H1 (cell line): ENCODE measurements at regions not wholly inside any gene's neighbourhood (a gene's known extent, or its start where the extent isn't known, plus 50 kb on each side); places are given as distances from the start of the nearest gene placed in this dataset.

ENCODE experiments used
- JUN ChIP-seq: IDR thresholded peaks from 2 replicates; pipeline ENCODE4 v1.6.1; 2011; ENCODE audit warnings: low read depth, mild to moderate bottlenecking, improper control_type of control experiment, low read length
- NANOG ChIP-seq: IDR thresholded peaks from 2 replicates; pipeline ENCODE4 v1.6.1; 2011; ENCODE audit warnings: low read length, low read depth, mild to moderate bottlenecking, inconsistent platforms; ENCODE audit not compliant: insufficient read depth, poor library complexity, severe bottlenecking
- PHF8 ChIP-seq: fragments of 200-600 bp; sonication (generic); conservative IDR thresholded peaks from 2 replicates; pipeline ENCODE4 v1.7.1; 2012; ENCODE audit warnings: low read depth, mild to moderate bottlenecking, inconsistent platforms, low read length, moderate library complexity
- RXRA ChIP-seq: IDR thresholded peaks from 2 replicates; pipeline ENCODE4 v1.6.1; 2011; ENCODE audit warnings: low read depth, mild to moderate bottlenecking, low read length, moderate library complexity; ENCODE audit not compliant: insufficient read depth
- SIN3A ChIP-seq, 2 experiments: IDR thresholded peaks in 1 of 2; conservative IDR thresholded peaks in 1 of 2; 2 replicates each; pipeline ENCODE4 v1.6.1; 2011 to 2012; ENCODE audit warnings: low read length in 2 of 2, improper control_type of control experiment in 1 of 2, low read depth in 1 of 2, mild to moderate bottlenecking in 1 of 2
- SP1 ChIP-seq: IDR thresholded peaks from 2 replicates; pipeline ENCODE4 v1.6.1; 2011; ENCODE audit warnings: low read depth, low read length
- TEAD4 ChIP-seq: IDR thresholded peaks from 2 replicates; pipeline ENCODE4 v1.6.1; 2012; ENCODE audit warnings: low read depth, low read length, inconsistent platforms, mixed read lengths
- TF ChIP-seq, protein P1 (sequence below): fragments of 300-600 bp; sonication (generic); IDR thresholded peaks from 2 replicates; pipeline ENCODE4 v1.7.1; 2012; ENCODE audit warnings: low read length, moderate library complexity, mild to moderate bottlenecking, inconsistent platforms; ENCODE audit not compliant: insufficient replicate concordance
- TF ChIP-seq, protein P2 (sequence below), 3 experiments: IDR thresholded peaks; 1 replicate in 2 of 3; 2 replicates in 1 of 3; pipeline versions ENCODE4 v1.5.1 to v1.6.1; 2011; ENCODE audit warnings: low read length in 3 of 3, mild to moderate bottlenecking in 3 of 3, inconsistent platforms in 2 of 3, low read depth in 1 of 3, moderate library complexity in 1 of 3; ENCODE audit not compliant: insufficient read depth in 1 of 3; ENCODE audit errors: control extremely low read depth in 1 of 3

GRCh38 chr22:48532986-48533385, 1294.7 kb downstream of the BRD1 start (continued):
- TF ChIP-seq, protein P1, sequence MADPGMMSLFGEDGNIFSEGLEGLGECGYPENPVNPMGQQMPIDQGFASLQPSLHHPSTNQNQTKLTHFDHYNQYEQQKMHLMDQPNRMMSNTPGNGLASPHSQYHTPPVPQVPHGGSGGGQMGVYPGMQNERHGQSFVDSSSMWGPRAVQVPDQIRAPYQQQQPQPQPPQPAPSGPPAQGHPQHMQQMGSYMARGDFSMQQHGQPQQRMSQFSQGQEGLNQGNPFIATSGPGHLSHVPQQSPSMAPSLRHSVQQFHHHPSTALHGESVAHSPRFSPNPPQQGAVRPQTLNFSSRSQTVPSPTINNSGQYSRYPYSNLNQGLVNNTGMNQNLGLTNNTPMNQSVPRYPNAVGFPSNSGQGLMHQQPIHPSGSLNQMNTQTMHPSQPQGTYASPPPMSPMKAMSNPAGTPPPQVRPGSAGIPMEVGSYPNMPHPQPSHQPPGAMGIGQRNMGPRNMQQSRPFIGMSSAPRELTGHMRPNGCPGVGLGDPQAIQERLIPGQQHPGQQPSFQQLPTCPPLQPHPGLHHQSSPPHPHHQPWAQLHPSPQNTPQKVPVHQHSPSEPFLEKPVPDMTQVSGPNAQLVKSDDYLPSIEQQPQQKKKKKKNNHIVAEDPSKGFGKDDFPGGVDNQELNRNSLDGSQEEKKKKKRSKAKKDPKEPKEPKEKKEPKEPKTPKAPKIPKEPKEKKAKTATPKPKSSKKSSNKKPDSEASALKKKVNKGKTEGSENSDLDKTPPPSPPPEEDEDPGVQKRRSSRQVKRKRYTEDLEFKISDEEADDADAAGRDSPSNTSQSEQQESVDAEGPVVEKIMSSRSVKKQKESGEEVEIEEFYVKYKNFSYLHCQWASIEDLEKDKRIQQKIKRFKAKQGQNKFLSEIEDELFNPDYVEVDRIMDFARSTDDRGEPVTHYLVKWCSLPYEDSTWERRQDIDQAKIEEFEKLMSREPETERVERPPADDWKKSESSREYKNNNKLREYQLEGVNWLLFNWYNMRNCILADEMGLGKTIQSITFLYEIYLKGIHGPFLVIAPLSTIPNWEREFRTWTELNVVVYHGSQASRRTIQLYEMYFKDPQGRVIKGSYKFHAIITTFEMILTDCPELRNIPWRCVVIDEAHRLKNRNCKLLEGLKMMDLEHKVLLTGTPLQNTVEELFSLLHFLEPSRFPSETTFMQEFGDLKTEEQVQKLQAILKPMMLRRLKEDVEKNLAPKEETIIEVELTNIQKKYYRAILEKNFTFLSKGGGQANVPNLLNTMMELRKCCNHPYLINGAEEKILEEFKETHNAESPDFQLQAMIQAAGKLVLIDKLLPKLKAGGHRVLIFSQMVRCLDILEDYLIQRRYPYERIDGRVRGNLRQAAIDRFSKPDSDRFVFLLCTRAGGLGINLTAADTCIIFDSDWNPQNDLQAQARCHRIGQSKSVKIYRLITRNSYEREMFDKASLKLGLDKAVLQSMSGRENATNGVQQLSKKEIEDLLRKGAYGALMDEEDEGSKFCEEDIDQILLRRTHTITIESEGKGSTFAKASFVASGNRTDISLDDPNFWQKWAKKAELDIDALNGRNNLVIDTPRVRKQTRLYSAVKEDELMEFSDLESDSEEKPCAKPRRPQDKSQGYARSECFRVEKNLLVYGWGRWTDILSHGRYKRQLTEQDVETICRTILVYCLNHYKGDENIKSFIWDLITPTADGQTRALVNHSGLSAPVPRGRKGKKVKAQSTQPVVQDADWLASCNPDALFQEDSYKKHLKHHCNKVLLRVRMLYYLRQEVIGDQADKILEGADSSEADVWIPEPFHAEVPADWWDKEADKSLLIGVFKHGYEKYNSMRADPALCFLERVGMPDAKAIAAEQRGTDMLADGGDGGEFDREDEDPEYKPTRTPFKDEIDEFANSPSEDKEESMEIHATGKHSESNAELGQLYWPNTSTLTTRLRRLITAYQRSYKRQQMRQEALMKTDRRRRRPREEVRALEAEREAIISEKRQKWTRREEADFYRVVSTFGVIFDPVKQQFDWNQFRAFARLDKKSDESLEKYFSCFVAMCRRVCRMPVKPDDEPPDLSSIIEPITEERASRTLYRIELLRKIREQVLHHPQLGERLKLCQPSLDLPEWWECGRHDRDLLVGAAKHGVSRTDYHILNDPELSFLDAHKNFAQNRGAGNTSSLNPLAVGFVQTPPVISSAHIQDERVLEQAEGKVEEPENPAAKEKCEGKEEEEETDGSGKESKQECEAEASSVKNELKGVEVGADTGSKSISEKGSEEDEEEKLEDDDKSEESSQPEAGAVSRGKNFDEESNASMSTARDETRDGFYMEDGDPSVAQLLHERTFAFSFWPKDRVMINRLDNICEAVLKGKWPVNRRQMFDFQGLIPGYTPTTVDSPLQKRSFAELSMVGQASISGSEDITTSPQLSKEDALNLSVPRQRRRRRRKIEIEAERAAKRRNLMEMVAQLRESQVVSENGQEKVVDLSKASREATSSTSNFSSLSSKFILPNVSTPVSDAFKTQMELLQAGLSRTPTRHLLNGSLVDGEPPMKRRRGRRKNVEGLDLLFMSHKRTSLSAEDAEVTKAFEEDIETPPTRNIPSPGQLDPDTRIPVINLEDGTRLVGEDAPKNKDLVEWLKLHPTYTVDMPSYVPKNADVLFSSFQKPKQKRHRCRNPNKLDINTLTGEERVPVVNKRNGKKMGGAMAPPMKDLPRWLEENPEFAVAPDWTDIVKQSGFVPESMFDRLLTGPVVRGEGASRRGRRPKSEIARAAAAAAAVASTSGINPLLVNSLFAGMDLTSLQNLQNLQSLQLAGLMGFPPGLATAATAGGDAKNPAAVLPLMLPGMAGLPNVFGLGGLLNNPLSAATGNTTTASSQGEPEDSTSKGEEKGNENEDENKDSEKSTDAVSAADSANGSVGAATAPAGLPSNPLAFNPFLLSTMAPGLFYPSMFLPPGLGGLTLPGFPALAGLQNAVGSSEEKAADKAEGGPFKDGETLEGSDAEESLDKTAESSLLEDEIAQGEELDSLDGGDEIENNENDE = no peak
- TF ChIP-seq, protein P2, sequence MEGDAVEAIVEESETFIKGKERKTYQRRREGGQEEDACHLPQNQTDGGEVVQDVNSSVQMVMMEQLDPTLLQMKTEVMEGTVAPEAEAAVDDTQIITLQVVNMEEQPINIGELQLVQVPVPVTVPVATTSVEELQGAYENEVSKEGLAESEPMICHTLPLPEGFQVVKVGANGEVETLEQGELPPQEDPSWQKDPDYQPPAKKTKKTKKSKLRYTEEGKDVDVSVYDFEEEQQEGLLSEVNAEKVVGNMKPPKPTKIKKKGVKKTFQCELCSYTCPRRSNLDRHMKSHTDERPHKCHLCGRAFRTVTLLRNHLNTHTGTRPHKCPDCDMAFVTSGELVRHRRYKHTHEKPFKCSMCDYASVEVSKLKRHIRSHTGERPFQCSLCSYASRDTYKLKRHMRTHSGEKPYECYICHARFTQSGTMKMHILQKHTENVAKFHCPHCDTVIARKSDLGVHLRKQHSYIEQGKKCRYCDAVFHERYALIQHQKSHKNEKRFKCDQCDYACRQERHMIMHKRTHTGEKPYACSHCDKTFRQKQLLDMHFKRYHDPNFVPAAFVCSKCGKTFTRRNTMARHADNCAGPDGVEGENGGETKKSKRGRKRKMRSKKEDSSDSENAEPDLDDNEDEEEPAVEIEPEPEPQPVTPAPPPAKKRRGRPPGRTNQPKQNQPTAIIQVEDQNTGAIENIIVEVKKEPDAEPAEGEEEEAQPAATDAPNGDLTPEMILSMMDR (IDR thresholded peaks at IDR 0.05; ENCODE audit: control extremely low read depth in 1 of 3, insufficient read depth in 1 of 3, low read depth in 1 of 3, low read length in 3 of 3) = no peak
- TF ChIP-seq SIN3A (conservative IDR thresholded peaks at IDR 0.05 in 1 of 2, IDR thresholded peaks at IDR 0.05 in 1 of 2; ENCODE audit: low read depth in 1 of 2, low read length in 2 of 2) (no peak), NANOG (no peak), RXRA (no peak), SP1 (no peak), TEAD4 (no peak), JUN (no peak), PHF8 (no peak)
